ENCODE measurements at regions not wholly inside any gene's neighbourhood (a gene's known extent, or its start where the extent isn't known, plus 50 kb on each side); places are given as distances from the start of the nearest gene placed in this dataset.

- TF ChIP-seq FOXM1 (IDR thresholded peaks at IDR 0.05; ENCODE audit: borderline replicate concordance) (no peak), SP1 (IDR thresholded peaks at IDR 0.05) (no peak), FOXK2 (IDR thresholded peaks at IDR 0.05) (no peak), TARDBP (IDR thresholded peaks at IDR 0.05) (no peak), FOXA1 (IDR thresholded peaks at IDR 0.05) (no peak), SUZ12 (IDR thresholded peaks at IDR 0.05) (no peak), ELF4 (IDR thresholded peaks at IDR 0.05) (no peak), BHLHE40 (IDR thresholded peaks at IDR 0.05; ENCODE audit: borderline replicate concordance) (no peak), ARNT (IDR thresholded peaks at IDR 0.05) (no peak), L3MBTL2 (conservative IDR thresholded peaks at IDR 0.05) (no peak), CTBP1 (IDR thresholded peaks at IDR 0.05; ENCODE audit: borderline replicate concordance) (no peak), HDGF (IDR thresholded peaks at IDR 0.05; ENCODE audit: borderline replicate concordance) (no peak), ZNF384 (IDR thresholded peaks at IDR 0.05) (no peak)
- TF ChIP-seq, protein P1, sequence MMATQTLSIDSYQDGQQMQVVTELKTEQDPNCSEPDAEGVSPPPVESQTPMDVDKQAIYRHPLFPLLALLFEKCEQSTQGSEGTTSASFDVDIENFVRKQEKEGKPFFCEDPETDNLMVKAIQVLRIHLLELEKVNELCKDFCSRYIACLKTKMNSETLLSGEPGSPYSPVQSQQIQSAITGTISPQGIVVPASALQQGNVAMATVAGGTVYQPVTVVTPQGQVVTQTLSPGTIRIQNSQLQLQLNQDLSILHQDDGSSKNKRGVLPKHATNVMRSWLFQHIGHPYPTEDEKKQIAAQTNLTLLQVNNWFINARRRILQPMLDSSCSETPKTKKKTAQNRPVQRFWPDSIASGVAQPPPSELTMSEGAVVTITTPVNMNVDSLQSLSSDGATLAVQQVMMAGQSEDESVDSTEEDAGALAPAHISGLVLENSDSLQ (IDR thresholded peaks at IDR 0.05), result no peak
These were observed 102.8 kb upstream of the MUCL1 start for GRCh38 chr12:54751493-54751892.
